ENCODE measurements at regions not wholly inside any gene's neighbourhood (a gene's known extent, or its start where the extent isn't known, plus 50 kb on each side); places are given as distances from the start of the nearest gene placed in this dataset.

DNA sequence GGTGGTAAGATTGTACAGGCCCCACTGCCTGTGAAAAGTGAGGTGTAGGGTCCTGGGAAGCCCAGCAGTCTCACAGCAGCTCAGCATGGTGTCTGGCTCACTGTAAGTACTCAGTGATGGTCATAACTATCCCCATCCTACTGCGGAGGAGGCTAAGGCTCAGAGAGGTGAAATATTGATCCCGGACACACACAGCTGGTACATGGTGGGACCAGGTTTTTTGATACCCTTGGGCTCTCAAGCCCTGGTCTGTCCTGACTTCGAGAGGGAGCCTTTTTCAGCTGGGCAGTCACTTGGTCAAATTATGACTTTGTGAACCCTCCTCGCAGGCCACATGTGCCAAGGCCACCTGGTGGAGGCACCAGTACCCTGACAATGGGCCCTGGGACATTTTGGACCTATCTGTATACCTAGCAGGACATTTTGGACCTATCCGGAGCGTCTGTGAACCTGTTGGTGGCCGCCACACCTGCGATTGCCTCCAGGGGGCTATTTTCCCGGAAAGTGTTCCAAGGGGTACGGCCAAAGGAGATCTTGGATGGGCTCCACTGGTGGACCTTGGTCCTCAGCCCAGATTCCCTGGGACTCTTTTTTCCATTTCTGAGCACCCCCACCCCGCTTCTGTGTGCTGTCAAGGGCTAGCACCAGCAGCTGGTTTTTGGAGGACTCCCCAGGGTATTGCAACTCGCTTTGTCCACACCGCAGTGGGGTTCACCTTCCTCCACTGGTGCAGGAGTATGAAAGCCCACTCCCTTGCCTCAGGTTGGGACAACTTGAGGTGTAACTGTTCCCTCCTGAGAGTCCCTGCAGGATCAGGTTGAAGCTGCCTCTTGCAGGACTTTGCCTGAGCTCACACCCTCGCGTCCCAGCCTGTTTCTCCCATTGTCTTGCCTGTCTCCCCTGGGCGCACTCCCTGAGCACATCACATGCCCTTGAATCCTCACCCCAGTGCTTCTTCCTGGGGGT is 83.6 kb upstream of the NKD1 start:
- Histone ChIP-seq H3K36me3 (ENCODE audit: insufficient read depth, low read length) (no peaks in the 10 kb centered on the region), H3K79me2 (replicated peaks; ENCODE audit: insufficient read depth, low read length) (no peaks in the 10 kb centered on the region), H3K27ac (ENCODE audit: low read length) (no peak overlapping the region), H4K20me1 (ENCODE audit: insufficient read depth) (no peaks in the 10 kb centered on the region), H3K9me3 (ENCODE audit: low read length) (no peaks in the 10 kb centered on the region), H3K4me3 (ENCODE audit: low read length) (no peak overlapping the region), H3F3A (ENCODE audit: insufficient read depth, low read length, poor library complexity, severe bottlenecking) (no peaks in the 10 kb centered on the region), H3K4me2 (ENCODE audit: low read length) (no peak overlapping the region), H3K9ac (ENCODE audit: low read length) (no peak overlapping the region), H3K9me2 (ENCODE audit: insufficient read depth, low read length) (no peaks in the 10 kb centered on the region), H3K27me3 (ENCODE audit: insufficient read depth, low read depth, low read length) (peaks cover 18% of the 10 kb centered on the region), H2AFZ (ENCODE audit: low read depth, low read length) (no peak overlapping the region)
- TF ChIP-seq, protein P1, sequence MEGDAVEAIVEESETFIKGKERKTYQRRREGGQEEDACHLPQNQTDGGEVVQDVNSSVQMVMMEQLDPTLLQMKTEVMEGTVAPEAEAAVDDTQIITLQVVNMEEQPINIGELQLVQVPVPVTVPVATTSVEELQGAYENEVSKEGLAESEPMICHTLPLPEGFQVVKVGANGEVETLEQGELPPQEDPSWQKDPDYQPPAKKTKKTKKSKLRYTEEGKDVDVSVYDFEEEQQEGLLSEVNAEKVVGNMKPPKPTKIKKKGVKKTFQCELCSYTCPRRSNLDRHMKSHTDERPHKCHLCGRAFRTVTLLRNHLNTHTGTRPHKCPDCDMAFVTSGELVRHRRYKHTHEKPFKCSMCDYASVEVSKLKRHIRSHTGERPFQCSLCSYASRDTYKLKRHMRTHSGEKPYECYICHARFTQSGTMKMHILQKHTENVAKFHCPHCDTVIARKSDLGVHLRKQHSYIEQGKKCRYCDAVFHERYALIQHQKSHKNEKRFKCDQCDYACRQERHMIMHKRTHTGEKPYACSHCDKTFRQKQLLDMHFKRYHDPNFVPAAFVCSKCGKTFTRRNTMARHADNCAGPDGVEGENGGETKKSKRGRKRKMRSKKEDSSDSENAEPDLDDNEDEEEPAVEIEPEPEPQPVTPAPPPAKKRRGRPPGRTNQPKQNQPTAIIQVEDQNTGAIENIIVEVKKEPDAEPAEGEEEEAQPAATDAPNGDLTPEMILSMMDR (IDR thresholded peaks at IDR 0.05; ENCODE audit: poor library complexity, severe bottlenecking) = no peak
- TF ChIP-seq EZH2 (IDR thresholded peaks at IDR 0.05; ENCODE audit: borderline replicate concordance, insufficient read depth, low read length, poor library complexity, severe bottlenecking) (no peak), SMC3 (conservative IDR thresholded peaks at IDR 0.05; ENCODE audit: poor library complexity) (no peak), TAF1 (IDR thresholded peaks at IDR 0.05; ENCODE audit: low read depth) (no peak), RAD21 (conservative IDR thresholded peaks at IDR 0.05) (no peak), EP300 (conservative IDR thresholded peaks at IDR 0.05; ENCODE audit: poor library complexity, severe bottlenecking) (no peak), POLR2AphosphoS5 (IDR thresholded peaks at IDR 0.05) (no peak), MXI1 (conservative IDR thresholded peaks at IDR 0.05; ENCODE audit: poor library complexity, severe bottlenecking) (no peak)
- TF ChIP-seq, protein P2, sequence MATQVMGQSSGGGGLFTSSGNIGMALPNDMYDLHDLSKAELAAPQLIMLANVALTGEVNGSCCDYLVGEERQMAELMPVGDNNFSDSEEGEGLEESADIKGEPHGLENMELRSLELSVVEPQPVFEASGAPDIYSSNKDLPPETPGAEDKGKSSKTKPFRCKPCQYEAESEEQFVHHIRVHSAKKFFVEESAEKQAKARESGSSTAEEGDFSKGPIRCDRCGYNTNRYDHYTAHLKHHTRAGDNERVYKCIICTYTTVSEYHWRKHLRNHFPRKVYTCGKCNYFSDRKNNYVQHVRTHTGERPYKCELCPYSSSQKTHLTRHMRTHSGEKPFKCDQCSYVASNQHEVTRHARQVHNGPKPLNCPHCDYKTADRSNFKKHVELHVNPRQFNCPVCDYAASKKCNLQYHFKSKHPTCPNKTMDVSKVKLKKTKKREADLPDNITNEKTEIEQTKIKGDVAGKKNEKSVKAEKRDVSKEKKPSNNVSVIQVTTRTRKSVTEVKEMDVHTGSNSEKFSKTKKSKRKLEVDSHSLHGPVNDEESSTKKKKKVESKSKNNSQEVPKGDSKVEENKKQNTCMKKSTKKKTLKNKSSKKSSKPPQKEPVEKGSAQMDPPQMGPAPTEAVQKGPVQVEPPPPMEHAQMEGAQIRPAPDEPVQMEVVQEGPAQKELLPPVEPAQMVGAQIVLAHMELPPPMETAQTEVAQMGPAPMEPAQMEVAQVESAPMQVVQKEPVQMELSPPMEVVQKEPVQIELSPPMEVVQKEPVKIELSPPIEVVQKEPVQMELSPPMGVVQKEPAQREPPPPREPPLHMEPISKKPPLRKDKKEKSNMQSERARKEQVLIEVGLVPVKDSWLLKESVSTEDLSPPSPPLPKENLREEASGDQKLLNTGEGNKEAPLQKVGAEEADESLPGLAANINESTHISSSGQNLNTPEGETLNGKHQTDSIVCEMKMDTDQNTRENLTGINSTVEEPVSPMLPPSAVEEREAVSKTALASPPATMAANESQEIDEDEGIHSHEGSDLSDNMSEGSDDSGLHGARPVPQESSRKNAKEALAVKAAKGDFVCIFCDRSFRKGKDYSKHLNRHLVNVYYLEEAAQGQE (IDR thresholded peaks at IDR 0.05; ENCODE audit: borderline replicate concordance) = no peak

DNA sequence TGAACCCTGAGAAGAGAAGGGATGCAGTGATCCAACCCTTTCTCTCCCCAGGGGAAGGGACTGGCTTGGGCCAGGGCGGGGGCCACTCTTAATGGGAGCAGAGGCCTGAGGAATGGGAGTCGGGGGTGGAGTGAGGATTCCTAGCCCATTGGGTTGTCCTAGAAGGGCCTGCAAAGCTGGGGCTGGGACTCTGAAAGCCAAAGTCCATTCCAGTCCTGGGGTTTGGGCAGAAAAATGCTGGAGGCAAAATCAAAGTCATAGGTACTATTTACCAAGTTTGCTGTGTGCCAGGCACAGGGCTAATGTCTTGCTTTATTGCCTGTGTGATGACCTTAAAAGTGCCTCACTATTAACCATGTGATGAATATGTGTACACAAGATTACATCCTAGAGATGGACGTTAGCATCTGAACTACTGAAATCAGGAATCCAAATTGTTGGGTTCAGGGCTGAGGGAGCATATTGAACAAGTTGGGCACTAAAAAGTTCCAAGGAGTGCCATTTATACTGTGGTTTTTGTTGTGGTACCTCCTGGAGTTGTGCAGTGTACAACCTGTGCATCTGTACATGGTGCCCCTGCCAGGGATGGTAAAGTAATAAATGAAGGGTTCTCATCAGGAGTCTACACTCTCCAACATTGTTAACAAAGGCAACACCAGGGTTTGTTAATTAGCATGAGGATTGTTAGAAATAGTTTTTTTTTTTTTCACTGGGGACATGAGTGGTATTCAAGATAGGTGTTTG is 84.4 kb upstream of the NKD1 start:
- no peaks in the 10 kb centered on the region for H3K36me3 ChIP-seq (ENCODE audit: insufficient read depth, low read length)
- no peaks in the 10 kb centered on the region for H3K9me2 ChIP-seq (ENCODE audit: insufficient read depth, low read length)
- H3K27ac ChIP-seq (ENCODE audit: low read length) = no peak overlapping the region
- no peaks in the 10 kb centered on the region for H3K79me2 ChIP-seq (replicated peaks; ENCODE audit: insufficient read depth, low read length)
- TF ChIP-seq, protein P1 (IDR thresholded peaks at IDR 0.05; ENCODE audit: poor library complexity, severe bottlenecking) = no peak
- TF ChIP-seq TAF1 (IDR thresholded peaks at IDR 0.05; ENCODE audit: low read depth) = no peak
- no peak for TF ChIP-seq RAD21 (conservative IDR thresholded peaks at IDR 0.05)
- no peak overlapping the region for H3K4me2 ChIP-seq (ENCODE audit: low read length)
- no peaks in the 10 kb centered on the region for H4K20me1 ChIP-seq (ENCODE audit: insufficient read depth)
- no peak overlapping the region for H2AFZ ChIP-seq (ENCODE audit: low read depth, low read length)
- no peak overlapping the region for H3K9ac ChIP-seq (ENCODE audit: low read length)
- H3K4me3 ChIP-seq (ENCODE audit: low read length) = no peak overlapping the region
- H3K27me3 ChIP-seq (ENCODE audit: insufficient read depth, low read depth, low read length) = peaks cover 18% of the 10 kb centered on the region
- H3F3A ChIP-seq (ENCODE audit: insufficient read depth, low read length, poor library complexity, severe bottlenecking) = no peaks in the 10 kb centered on the region
- no peaks in the 10 kb centered on the region for H3K9me3 ChIP-seq (ENCODE audit: low read length)
